ENCODE measurements at regions not wholly inside any gene's neighbourhood (a gene's known extent, or its start where the extent isn't known, plus 50 kb on each side); places are given as distances from the start of the nearest gene placed in this dataset.
"Not testable (repeated sequence)": the region's sequence is repeated elsewhere in the genome, so short reads cannot be mapped to it uniquely, and the experiment has no call there.

DNA sequence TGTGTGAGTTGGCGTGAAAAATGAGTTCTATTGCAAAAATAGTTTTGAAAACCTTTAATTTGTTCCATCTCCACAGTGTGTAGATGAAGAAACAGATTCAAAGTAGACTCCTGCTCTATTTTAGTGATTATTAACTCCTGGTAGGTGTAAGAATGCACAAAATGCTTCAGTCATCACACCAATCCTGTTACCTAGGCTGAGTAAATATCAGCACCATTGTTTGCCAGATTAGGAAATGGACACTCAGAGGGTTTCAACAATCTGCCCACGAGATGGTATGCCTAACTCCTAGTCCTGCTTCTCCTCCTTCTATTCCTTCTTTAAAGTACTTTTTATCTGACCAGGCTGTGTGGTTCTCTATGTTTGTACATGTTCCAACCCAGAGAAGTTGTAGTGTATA lies 108.9 kb upstream of the AHI1 start:
- DNase-seq: no peak

DNA sequence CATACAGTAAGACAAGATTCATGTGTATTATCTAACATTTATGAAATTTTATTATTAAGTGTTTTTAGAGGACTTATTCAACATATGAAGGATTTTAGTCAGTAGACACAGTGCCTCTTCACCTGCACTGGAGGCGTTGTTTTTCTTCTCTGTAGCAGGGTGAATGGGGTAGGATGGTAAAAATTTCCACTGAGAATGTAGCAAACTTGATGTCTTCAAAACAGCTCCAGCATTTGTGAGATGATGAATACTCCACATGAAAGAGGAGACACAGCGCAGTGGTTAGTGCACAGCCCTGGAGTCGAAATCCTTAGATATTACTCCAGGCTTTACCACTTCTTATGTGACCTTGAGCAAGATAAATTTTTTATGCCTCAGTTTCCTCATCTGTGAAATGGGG lies 110.5 kb upstream of the AHI1 start:
- no peak for DNase-seq

DNA sequence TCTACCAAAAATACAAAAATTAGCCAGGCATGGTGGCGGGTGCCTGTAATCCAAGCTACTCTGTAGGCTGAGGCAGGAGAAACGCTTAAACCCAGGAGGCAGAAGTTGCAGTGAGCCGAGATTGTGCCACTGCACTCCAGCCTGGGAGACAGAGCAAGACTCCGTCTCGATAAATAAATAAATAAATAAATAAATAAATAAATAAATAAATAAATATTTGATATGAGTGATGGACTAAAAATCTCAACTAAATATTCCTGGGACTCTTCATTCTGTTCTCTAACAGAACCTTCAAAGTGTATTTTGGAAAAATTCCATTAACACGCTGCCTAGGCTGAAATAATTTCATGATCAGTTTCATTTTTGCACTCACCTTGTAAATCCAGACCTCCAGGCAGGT lies 112.7 kb upstream of the AHI1 start:
- DNase-seq: not testable (repeated sequence)

DNA sequence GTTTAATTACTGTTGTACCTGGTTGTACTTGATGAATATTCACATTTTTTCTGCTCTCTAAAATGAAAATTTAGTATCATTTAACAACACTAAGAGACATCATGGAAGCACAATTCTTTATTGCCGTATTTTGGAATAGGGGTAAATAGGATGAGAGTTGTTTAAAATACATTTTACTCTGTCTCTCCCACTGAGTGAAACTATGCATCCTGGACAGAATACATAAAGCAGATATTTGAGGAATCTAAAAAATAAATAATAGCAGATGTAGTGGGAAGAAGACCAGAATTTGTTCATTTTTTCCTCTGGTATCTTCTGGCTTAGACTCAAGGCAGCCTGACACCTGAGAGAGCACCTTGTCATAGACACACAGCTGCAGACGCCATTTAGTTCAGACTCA lies 119.1 kb upstream of the AHI1 start:
- no peak for DNase-seq

DNA sequence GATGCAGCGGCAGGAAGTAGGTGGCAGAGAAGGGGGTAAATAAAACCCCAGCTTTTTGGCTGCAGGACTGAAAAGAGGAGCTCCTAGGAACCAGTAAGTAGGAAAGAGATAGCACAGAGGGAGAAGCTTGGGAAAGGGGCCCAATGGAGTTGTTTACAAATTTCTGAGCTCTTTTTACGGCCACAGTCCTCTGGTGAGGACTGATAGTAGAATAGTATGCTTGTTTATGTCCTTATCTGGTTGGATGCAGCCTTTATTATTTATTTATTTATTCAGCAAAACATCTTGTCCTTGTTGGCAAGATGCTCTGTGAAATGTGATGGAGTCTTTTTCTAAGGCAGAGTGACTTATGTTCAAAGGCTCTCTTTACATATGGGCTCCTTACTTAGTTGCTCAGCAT lies 119.7 kb upstream of the AHI1 start:
- DNase-seq: no peak

DNA sequence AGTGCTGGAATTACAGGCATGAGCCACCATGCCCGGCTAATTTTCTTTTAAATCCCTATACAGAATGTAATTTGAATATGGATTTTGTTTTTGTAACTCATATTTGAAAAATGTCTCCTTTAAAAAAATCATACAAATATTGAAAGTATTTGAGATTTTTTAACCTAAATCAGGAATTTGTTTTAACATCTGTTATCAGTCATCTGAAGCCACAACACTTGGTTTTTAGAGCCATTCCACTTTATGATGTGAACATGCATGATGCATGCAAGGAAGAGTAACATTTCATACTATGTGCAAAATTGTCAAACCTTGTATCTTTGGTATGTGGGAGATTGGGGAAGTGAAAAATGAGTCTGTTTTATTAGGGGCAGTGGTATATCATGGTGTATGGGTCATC lies 124.5 kb upstream of the AHI1 start:
- no peak for DNase-seq

DNA sequence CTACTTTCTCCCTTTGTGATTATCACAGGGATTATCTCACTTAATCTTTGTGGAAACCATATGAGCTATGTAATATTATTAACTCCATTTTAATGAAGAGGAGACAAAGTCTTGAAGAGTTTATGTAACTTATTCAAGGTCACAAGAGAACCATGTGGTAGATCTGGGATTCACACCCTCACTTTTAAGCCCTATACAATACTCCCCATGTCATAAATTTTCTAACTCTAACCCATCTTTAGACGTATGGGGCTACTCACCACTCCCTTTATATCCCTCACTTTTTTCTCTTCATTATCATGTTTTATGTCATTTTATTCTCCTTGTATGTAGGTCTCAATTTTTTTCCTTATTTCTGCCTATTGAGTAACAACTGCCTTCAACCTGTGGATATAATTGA lies 126.4 kb upstream of the AHI1 start:
- DNase-seq: no peak

DNA sequence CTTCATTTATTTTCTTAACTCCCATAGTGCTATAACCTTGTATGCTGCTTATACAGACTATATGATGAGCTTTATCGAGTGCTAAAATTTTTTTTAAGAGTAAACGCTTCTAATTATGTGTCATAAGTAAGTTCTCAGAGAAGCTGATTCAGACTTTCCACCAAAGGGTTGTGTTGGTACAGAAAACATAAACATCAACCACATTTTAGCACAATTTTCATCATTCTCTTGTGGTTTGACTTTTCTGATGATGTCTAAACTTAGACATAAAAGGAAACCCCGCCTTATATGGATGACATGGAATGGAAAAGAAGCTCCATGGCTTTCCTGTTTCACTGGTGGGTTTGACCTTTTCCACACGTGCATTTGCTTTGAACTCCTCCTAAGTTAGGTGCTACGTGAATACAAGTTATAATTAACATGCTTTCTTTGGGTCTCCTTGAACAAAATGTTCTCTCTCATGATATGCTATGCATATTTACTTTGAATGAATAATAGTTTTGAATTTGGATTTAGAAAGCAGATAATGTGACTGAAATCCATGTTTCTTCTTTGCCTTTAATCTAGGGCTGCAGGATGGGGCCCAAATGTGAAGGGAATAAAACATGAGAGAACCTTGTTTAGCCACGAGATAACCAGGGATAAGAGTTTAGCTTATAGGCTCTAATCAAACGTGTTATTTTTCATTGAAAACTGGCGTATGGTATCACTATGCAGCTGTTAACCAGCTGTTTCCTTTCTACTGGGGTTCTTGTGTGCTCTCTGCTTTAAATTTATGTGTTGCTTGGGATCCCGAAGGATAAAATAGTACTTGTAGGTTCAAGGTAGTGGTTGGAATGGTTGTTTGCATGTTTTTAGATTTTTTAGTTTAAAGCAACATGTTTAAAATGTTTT lies 127.1 kb upstream of the AHI1 start:
- DNase-seq: no peak

DNA sequence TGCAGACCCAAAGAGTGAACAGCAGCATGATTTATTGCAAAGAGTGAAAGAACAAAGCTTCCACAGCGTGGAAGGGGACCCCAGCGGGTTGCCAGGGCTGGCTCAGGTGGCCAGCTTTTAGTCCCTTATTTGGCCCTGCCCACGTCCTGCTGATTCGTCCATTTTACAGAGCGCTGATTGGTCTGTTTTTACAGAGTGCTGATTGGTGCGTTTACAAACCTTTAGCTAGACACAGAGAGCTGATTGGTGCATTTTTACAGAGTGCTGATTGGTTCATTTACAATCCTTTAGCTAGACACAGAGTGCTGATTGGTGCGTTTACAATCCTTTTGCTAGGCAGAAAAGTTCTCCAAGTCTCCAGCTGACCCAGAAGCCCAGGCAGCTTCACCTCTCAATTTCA lies 128.5 kb upstream of the AHI1 start:
- DNase-seq: not testable (repeated sequence)

DNA sequence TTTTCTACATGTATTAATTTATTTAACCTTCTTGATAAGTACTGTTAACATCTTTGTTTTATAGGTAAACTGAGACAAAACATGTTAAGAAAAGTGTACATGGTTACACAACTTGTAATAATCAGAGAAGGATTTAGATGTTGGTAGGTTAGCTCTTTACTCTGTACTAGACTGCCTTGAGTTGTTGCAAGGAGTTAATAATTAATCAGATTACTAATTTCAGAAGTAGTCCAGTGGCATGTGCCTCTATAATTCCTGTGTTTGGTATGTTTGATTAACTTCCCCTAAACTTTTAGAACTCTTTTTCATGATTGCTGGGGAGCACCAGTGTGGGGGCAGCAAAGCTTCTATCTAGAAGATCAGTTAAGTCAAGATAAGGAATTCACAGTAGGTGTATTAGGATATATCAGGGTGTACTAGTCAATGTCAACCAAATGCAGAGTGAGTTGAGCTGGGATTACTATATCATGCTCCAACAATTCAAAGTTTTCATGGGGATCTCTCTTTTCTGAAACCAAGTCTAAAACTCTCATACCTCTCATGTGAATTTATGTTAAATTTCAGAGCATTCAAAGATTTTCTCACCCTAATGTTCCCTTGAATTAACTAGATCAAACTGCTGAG lies 129.7 kb upstream of the AHI1 start:
- no peak for DNase-seq

DNA sequence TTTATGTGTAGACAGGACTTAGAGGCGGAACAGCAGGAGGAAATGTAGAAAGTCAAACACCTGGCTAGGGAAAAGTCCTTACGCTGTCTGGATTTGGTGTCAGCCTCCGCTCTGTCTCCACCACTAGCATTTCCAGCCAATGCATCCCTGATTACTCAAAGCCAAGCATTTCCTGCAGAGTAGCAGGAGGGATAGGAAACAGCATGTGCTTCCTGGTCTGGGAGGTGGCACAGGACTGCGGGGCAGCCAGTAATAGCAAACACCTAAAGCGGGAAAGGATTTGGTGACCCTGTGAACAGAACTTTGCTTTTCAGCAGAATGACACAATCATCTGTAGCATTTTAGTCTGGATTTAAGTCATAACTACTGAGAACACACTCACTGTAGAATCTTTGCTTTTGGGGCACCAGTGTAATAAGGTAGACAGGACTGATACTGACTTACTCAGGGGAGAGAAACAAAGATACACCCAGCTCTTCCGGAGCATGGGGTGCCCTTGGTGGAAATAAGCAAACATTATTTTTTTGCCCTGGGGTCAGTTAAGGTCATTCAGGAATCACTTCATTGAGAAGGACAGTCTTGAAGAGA lies 133.3 kb upstream of the AHI1 start:
- no peak for DNase-seq

DNA sequence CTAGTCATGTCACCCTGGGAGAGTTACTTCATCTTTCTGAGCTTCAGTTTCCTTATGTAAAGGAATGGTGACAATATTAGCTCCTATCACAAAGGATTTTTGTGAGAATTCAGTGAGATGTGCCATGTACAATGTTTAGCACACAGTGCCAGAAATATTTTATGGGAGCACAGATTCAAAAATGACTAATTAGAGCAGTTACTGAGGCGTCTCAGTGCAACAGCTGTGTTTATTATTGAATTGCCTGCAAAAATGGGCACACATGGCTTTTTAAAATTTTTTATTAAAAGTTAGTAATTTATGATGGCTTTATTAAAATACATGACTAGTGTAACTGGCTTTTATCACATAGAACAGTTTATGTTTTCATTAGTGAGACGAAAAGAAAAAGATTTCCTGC lies 134.3 kb upstream of the AHI1 start:
- no peak for DNase-seq

DNA sequence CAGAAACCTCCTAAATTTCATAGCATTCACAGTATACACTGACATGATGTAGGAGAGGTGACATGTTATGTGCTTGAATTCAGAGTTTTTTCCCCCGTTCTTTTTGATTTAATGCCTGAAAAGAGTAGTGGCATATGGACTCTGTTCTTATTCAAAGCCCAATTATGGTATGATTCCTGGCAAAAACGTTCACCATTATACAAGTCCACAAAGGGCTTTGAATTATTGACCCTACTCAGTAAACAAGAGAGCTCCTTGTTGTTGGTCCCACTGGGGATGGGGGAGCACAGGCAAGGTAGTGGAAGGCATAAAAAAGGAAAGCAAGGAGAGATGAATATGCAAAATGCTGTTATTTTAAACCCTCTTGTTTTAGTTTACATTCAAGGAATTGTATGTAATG lies 136.0 kb upstream of the AHI1 start:
- DNase-seq: no peak

DNA sequence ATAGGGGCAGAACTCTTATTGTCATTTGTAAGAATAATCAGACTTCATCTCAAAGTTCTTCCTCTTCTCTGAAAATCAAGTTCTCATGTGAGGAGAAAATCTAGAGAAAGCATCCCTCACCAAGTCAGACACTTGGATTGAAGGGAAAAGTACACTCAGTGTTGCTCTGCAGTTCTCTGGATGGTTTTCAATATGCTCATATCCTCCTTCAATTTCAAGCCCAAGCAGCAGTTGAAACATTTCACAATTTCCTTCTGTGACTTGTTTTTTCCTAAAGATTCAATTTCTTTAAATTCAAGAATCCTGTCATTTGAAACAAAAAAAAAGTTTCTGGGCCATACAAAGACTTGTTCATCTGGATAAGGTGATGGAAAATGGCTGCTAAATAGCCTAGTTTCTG lies 140.2 kb upstream of the AHI1 start:
- DNase-seq: no peak

DNA sequence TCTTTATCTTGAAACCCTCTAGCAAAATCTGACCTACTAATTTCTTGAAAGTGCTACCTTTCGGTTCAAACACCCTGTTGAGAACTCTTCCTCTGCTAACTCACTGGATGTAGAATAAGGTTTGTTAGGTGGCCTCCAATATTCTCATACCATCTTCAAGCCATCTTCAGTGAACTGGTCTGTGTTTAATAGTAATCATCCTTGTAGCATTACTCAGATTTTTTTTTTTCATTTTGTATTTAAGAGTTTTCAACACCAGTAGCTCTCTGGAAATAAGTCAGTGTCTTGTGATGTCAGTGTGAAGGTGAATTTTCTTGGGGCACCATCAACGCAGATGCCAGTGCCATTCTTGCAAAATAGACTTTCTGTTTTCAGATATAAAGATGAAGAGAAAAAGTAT lies 140.6 kb upstream of the AHI1 start:
- DNase-seq: no peak

DNA sequence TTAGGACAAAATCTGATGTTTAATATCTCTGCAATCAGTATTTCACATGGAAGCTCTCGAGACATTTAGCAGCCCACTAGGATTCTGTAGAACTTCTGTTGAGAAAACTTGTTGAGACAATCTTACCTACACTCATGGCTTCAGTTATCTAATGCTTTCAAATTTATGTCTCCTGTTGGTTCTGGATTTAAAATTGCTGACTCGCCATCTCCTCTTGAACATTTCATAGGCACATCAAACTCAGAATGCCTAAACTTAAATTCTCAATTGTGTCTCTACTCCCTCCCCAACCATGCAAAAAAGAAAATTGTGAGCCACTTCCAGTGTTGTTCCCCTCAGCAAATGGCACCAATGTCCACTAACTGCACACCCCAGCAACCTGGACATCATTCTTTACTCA lies 142.5 kb upstream of the AHI1 start:
- DNase-seq: no peak

DNA sequence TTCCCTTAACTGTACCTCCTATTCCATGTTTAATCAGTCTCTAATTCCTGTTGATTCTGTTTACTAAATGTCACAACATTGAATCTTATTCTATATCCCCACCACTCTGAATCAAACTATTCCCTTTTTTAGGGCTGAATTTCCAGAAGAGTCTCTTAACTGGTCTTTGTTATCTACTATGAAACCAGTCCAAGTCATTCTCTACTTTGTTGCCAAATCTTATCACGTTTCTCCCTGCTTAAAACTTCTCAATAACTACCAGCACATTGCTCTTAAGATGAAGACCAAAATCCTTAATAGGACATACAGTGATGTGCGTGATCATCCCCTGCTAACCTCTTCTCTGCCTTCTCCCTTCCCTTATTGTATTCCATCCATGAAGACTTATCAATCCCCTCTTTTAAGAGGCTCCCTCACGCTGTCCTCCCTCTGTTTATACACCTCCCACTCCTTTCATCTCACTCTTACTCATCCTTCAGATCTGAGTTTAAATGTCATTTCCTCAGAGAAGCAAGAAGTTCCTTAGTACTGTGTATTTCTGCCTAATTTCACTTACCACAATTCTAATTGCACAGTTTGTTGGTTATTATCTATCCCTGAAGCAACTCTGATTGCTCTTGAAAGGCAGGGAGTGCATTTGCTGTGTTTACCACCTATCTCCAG lies 143.0 kb upstream of the AHI1 start:
- no peak for DNase-seq

DNA sequence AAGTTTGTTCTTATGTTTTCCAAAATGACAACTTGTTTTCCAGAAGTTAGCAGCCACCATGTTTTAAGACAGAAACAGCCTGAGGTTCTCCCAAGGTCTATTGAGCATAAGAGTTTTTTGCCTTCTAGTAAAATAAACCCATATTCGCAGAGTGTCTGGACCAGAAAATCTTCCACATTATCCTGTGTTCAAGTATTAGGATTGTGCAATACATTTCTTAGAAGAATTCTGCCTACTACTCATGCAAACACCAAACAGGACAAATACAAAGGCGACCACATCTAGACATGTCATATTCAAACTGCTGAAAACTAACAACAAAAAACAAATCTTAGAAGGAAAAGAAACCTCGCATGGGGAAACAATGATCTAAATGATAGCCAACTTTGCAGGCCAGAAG lies 145.4 kb upstream of the AHI1 start:
- no peak for DNase-seq

DNA sequence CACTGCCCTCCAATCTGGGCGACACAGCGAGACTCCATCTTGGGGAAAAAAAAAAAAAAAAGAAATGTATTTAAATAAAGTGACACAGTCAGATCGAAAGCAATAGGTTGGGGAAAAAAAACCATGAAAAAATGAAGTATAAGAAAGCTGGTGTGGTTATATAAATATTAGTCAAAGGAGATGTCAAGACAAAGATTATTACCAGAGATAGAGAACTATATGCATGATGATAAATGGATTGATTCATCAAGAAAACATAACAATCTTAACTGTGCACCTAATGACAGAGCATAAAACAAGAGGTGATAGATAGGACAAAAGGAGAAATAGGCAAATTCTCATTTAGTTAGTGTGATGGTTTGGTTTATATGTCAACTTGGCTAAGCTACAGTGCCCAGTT lies 146.9 kb upstream of the AHI1 start:
- DNase-seq: no peak

DNA sequence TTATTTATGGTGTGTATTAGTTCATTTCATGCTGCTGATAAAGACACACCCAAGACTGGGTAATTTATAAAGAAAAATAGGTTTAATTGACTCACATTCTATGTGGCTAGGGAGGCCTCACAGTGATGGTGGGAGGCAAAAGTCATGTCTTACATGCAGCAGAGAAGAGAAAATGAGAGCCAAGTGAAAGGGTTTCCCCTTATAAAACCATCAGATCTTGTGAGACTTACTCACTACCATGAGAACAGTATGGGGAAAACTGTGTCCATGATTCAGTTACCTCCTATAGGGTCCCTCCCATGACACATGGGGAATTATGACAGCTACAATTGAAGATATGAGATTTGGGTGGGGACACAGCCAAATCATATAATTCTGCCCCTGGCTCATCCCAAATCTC lies 150.0 kb upstream of the AHI1 start:
- no peak for DNase-seq

DNA sequence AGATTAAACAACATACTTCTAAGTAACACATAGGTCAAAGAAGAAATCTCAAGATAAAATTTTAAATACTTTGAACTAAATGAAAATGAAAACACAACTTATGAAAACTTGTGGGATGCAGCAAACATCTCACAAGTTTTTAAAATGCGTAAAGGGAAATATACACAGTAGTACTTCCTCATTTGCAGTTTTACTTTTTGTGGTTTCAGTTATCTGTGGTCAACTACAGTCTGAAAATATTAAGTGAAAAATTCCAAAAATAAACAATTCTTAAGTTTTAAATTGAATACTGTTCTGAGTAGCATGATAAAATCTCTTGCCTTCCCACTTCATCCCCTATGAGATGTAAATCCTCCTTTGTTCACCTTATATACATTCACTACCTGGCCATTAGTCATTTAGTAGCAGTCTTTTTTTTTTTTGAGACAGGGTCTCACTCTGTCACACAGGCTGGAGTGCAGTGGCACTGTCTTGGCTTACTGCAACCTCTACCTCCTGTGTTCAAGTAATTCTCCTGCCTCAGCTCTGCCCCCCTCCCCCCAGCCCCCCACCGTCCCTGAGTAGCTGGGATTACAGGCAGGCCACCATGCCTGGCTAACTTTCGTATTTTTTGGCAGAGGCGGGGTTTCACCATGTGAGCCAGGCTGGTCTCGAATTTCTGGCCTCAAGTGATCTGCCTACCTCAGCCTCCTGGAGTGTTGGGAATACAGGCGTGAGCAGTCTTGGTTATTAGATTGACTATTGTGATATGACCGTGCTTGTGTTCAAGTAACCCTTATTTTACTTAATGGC lies 154.6 kb upstream of the AHI1 start:
- no peak for DNase-seq

DNA sequence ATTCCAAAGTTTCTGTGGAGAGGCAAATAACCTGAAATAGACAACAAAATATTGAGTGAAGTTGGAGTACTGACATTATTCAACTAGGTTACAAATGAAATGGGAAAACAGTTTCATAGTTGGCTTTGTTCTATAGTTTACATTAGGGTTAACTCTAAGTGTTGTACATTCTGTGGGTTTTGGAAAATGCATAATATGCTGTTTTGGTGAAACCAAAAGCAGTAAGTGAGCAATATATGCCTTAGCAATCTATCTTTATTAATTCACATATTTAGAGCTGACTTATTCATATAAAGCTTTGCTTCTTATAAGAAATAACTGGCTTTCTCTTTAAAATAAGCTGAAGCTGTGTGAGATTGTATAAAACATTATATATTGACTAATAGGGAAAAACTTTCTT lies 157.5 kb upstream of the AHI1 start:
- DNase-seq: no peak

DNA sequence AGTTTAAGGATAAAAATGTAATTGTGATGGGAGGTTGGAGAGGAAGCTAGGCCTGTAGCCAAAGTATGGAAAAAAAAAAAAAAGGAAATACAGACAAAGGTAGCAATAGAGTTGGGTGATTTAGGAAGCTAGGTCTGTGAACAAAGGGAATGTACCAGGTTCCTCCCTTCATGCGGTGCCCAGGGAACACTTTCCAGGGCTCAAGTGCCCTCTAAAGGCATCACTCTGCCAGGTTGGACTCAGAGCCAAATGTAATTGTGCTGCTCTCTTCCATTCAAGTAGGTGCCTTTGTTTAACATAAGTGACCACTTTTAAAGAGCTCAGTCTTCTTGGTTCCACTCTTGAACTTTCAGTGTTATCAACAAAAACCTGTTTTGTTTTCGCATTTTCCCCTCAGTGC lies 159.7 kb upstream of the AHI1 start:
- DNase-seq: no peak
